ENCODE measurements at regions not wholly inside any gene's neighbourhood (a gene's known extent, or its start where the extent isn't known, plus 50 kb on each side); places are given as distances from the start of the nearest gene placed in this dataset.

- H3K4me3 ChIP-seq (ENCODE audit: control insufficient read depth, low read depth, low read length), result no peak overlapping the region
- no peak for TF ChIP-seq CTCF (conservative IDR thresholded peaks at IDR 0.05; ENCODE audit: control insufficient read depth, insufficient read depth, low read depth, low read length)
- DNase-seq (ENCODE audit: low read depth), result no peak
These were observed 104.7 kb upstream of the NABP1 start for GRCh38 chr2:191573216-191573615.

GRCh38 chr2:191574232-191574631 lies 103.7 kb upstream of the NABP1 start:
- DNase-seq (ENCODE audit: low read depth), result no peak
- no peak for TF ChIP-seq CTCF (conservative IDR thresholded peaks at IDR 0.05; ENCODE audit: control insufficient read depth, insufficient read depth, low read depth, low read length)
- H3K4me3 ChIP-seq (ENCODE audit: control insufficient read depth, low read depth, low read length), result no peak overlapping the region

- peak; percentile 25 for DNase-seq (ENCODE audit: low read depth)
- H3K4me3 ChIP-seq (ENCODE audit: control insufficient read depth, low read depth, low read length), result no peak overlapping the region
- no peak for TF ChIP-seq CTCF (conservative IDR thresholded peaks at IDR 0.05; ENCODE audit: control insufficient read depth, insufficient read depth, low read depth, low read length)
These were observed 100.3 kb upstream of the NABP1 start for GRCh38 chr2:191577605-191578004.

GRCh38 chr2:191578031-191578430 lies 99.9 kb upstream of the NABP1 start:
- TF ChIP-seq CTCF (conservative IDR thresholded peaks at IDR 0.05; ENCODE audit: control insufficient read depth, insufficient read depth, low read depth, low read length), result no peak
- DNase-seq (ENCODE audit: low read depth), result no peak
- H3K4me3 ChIP-seq (ENCODE audit: control insufficient read depth, low read depth, low read length), result no peak overlapping the region

GRCh38 chr2:191580581-191580980 lies 97.4 kb upstream of the NABP1 start:
- TF ChIP-seq CTCF (conservative IDR thresholded peaks at IDR 0.05; ENCODE audit: control insufficient read depth, insufficient read depth, low read depth, low read length), result no peak
- peak; percentile 81 for DNase-seq (ENCODE audit: low read depth)
- H3K4me3 ChIP-seq (ENCODE audit: control insufficient read depth, low read depth, low read length), result no peak overlapping the region

GRCh38 chr2:191581003-191581402 lies 96.9 kb upstream of the NABP1 start:
- DNase-seq (ENCODE audit: low read depth), result no peak
- no peak overlapping the region for H3K4me3 ChIP-seq (ENCODE audit: control insufficient read depth, low read depth, low read length)
- no peak for TF ChIP-seq CTCF (conservative IDR thresholded peaks at IDR 0.05; ENCODE audit: control insufficient read depth, insufficient read depth, low read depth, low read length)

- DNase-seq (ENCODE audit: low read depth), result peak; percentile 90
- no peak for TF ChIP-seq CTCF (conservative IDR thresholded peaks at IDR 0.05; ENCODE audit: control insufficient read depth, insufficient read depth, low read depth, low read length)
- H3K4me3 ChIP-seq (ENCODE audit: control insufficient read depth, low read depth, low read length), result no peak overlapping the region
These were observed 95.6 kb upstream of the NABP1 start for GRCh38 chr2:191582355-191582754.
